ENCODE measurements at regions not wholly inside any gene's neighbourhood (a gene's known extent, or its start where the extent isn't known, plus 50 kb on each side); places are given as distances from the start of the nearest gene placed in this dataset.

DNA sequence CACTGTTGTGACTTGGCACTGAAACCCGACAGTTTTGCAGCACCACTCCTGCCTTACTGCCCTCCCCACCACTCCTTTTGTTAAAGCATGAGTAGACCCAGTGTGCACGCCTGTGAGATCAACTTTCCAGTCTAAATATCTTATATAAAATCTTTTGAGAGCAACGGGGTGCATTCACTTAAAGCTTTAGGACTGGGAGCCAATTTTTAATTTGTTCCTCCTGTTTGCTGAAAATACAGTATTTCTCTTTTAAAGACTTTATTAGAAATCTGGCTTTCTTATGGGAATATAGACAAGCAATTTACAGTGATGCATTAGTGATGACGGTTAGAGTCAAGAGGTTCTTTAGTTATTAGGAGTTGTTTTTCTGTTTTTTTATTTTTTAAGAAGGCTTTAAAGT, 397.5 kb downstream of the TMEM167A start:
- intact Hi-C loops (cut with micrococcal nuclease; ENCODE audit: unreplicated experiment) = no loop called here
- no TSS peak for BruUV-seq (replicated peaks)
- Histone ChIP-seq H2AFZ (ENCODE audit: control insufficient read depth, low read depth, low read length) (no peak overlapping the region), H3K9me3 (replicated peaks; ENCODE audit: control insufficient read depth, insufficient read depth, low read length) (no peaks in the 10 kb centered on the region; the same call in 2 of the 3 replicates), H4K20me1 (ENCODE audit: control insufficient read depth, insufficient read depth) (no peaks in the 10 kb centered on the region), H3K4me1 (ENCODE audit: control insufficient read depth, insufficient read depth, low read length) (no peaks in the 10 kb centered on the region), H3K4me3 (no peak overlapping the region), H3K79me2 (ENCODE audit: control insufficient read depth, insufficient read depth, low read length) (no peaks in the 10 kb centered on the region), H3K27ac (ENCODE audit: control insufficient read depth, insufficient read depth) (no peak overlapping the region), H3K27me3 (replicated peaks in 1 of 2; ENCODE audit: control insufficient read depth in 2 of 2, insufficient read depth in 2 of 2, low read length in 1 of 2) (no peaks in the 10 kb centered on the region), H3K4me2 (ENCODE audit: control insufficient read depth, insufficient read depth) (no peak overlapping the region), H3K9ac (ENCODE audit: control insufficient read depth, insufficient read depth, low read length) (no peak overlapping the region), H3K36me3 (ENCODE audit: control insufficient read depth in 2 of 2, insufficient read depth in 2 of 2, low read length in 1 of 2) (no peaks in the 10 kb centered on the region)
- CTCF ChIA-PET = no interaction called here
- no peak for FAIRE-seq
- WGBS (ENCODE audit: insufficient coverage, insufficient replicate concordance, low lambda C conversion rate, missing lambda C conversion rate) = 39% methylated on average over 4 of the region's 4 CpGs
- in situ Hi-C loops (cut with MboI) = no loop called here
- no peak for DNase-seq (ENCODE audit: low read depth, low spot score)
- POLR2A ChIA-PET = no interaction called here
- TF ChIP-seq YY1 (IDR thresholded peaks at IDR 0.05; ENCODE audit: low read depth, low read length) (no peak), NFYB (IDR thresholded peaks at IDR 0.05; ENCODE audit: insufficient read depth, low read depth, low read length) (no peak), NR2F1 (conservative IDR thresholded peaks at IDR 0.05) (no peak), TARDBP (IDR thresholded peaks at IDR 0.05; ENCODE audit: borderline replicate concordance) (no peak), GATAD2B (conservative IDR thresholded peaks at IDR 0.05; ENCODE audit: low read depth) (no peak), ZNF274 (IDR thresholded peaks at IDR 0.05; ENCODE audit: insufficient read depth, insufficient read length) (no peak), MYC (IDR thresholded peaks at IDR 0.05; ENCODE audit: insufficient read depth, insufficient read length, insufficient replicate concordance, low read length, severe bottlenecking) (no peak), HCFC1 (IDR thresholded peaks at IDR 0.05; ENCODE audit: low read length) (no peak), WRNIP1 (IDR thresholded peaks at IDR 0.05; ENCODE audit: borderline replicate concordance, low read depth, low read length) (no peak), HDGF (IDR thresholded peaks at IDR 0.05) (no peak), RBBP5 (conservative IDR thresholded peaks at IDR 0.05) (no peak)
- TF ChIP-seq, protein P1, sequence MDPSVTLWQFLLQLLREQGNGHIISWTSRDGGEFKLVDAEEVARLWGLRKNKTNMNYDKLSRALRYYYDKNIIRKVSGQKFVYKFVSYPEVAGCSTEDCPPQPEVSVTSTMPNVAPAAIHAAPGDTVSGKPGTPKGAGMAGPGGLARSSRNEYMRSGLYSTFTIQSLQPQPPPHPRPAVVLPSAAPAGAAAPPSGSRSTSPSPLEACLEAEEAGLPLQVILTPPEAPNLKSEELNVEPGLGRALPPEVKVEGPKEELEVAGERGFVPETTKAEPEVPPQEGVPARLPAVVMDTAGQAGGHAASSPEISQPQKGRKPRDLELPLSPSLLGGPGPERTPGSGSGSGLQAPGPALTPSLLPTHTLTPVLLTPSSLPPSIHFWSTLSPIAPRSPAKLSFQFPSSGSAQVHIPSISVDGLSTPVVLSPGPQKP (IDR thresholded peaks at IDR 0.05; ENCODE audit: low read depth, low read length) = no peak
- TF ChIP-seq, protein P2, sequence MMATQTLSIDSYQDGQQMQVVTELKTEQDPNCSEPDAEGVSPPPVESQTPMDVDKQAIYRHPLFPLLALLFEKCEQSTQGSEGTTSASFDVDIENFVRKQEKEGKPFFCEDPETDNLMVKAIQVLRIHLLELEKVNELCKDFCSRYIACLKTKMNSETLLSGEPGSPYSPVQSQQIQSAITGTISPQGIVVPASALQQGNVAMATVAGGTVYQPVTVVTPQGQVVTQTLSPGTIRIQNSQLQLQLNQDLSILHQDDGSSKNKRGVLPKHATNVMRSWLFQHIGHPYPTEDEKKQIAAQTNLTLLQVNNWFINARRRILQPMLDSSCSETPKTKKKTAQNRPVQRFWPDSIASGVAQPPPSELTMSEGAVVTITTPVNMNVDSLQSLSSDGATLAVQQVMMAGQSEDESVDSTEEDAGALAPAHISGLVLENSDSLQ (IDR thresholded peaks at IDR 0.05) = no peak
- RAD21 ChIA-PET (ENCODE audit: unreplicated experiment) = no interaction called here
- no peak for ATAC-seq
- SMC1A ChIA-PET (ENCODE audit: uncharacterized antibody, unreplicated experiment) = no interaction called here

Data from GM12878 (cell line).